Stimulated activated CD8-positive, alpha-beta memory T cell treated with anti-CD3 and anti-CD28 coated beads, Interleukin-7, amount 100 ng/mL, for 48 hours (primary cell): ENCODE measurements at regions not wholly inside any gene's neighbourhood (a gene's known extent, or its start where the extent isn't known, plus 50 kb on each side); places are given as distances from the start of the nearest gene placed in this dataset.

Experiments
- DNase-seq, 2 donors: peaks; one replicate each; pipeline ENCODE4 v3.0.0-alpha.2; 2020; ENCODE audit warnings: low read depth in 1 of 2; ENCODE audit errors: extremely low read depth in 1 of 2

DNA sequence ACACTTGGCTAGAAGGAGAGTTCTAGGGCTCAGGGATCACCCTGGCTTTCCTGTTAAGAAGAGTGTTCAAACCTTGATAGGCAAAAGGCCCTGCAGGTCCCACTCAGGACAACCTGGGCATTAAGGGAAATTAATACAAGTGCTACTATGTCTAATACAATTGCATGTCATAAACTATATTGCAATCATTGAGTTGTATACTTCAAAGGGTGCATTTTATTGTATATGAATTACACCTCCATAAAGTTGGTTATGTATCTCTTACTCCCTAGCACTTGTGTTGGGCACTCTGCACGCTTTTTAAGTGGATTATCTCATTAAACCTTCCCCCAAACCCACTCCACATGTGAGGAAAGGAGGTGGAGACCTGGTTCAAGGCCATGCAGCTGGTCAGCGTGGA, 172.1 kb upstream of the GLI2 start:
- DNase-seq: no peak

DNA sequence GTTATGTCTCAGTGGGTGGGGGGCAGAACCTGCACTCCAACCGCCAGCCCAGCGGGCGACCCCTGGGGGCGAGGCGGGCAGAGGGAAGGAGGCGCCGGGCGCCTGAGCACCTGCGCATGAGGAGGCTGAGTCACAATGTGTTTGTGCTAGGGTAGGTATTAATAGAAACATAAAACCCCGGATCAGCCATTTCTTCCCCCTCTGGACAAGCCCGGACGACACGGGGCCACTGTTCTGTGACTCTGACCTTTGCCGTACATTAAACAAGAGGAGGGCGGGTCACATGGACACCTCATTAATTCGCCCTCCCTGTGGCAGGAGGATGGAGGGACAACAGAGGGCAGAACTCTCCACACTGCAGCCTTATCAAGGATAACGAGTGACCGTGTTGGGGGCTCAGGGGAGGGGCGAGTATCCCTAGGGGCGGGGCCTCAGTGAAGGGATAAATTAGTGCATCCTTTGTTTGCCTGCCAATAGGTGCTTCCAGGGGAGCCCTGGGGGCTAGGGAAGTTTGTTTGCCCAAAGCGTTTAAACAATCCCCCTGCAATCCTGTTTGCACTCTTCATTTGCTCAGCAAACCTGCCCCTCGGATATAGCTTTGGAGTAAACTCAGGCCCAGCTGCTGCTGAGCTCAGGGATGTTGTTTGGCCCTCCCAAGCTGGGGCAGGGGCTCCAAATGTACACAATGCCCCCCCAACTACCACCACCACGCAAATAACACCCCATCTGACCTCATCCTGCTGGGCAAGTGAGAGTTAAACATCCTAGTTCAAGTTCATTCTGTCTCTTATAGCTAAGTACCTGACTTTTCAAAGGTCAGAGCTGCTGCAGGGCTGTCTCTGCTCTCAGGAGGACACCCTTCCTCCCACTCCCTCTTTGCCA, 171.2 kb upstream of the GLI2 start:
- no peak for DNase-seq

GRCh38 chr2:120565095-120565460, 170.6 kb upstream of the GLI2 start:
- no peak for DNase-seq

DNA sequence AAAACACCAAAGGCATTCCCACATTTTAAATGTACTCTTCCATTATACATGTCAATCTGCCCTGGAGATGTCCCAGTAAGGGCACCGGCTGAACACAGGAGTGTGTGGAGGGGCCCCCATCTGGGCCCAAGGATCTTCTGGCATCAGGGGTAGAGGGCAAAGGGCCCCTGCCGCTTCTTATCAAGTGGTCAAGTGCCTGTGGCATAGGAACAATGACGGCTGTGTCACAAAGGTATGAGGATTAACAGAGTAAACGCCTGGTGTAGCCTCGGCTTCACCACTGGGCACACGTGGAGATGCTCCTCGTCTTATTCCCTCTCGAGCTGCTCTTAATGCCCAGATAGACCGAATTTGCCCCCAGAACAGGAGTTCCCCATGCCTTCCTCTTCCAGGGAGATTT, 169.7 kb upstream of the GLI2 start:
- DNase-seq: no peak

- no peak for DNase-seq
Measured at GRCh38 chr2:120566331-120567035, 169.2 kb upstream of the GLI2 start.

- DNase-seq: no peak
Measured at GRCh38 chr2:120567128-120567527, 168.5 kb upstream of the GLI2 start.

DNA sequence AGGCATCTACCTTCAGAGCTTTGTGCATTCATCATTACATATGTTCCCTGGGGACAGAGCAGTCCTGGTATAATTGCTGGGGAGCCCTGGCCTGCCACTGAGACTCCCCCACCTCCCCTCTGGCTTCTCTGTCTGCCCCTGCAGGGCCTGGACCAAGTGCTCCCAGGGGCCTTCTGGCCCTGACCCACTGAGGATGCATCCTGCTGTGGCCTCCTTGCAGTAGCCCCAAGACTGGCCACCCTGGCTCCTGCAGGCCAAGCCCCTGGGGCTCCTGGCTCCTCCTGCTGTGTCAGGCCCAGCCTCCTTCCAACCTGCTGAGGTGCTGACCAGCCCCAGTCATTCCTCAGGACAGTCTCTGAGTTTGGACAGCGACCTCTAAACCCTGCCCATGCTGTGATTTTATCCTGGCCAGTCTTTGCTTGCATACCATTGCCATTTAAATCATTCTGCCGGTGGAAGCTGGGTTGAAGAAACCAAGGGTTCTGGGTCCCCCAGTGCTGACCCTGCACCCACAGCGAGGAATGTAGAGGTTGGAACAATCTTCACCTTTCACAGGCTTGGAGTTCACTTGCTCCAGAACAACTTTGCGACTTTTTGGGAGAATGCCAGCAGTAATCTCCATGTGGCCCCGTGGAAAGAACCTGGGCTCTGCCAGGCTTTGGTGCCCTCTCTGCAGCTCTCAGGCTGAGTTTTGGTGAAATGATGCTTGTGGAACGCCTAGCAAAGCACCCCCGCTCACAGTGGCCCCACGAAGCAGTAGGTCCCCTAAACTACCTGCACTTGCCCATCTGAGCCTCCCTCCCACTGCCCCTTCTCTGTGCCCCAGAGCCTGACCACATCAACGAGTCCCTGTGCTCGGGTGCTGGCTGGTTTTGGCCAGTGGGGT, 167.3 kb upstream of the GLI2 start:
- DNase-seq: no peak

GRCh38 chr2:120568975-120569268, 166.7 kb upstream of the GLI2 start:
- DNase-seq: no peak

DNA sequence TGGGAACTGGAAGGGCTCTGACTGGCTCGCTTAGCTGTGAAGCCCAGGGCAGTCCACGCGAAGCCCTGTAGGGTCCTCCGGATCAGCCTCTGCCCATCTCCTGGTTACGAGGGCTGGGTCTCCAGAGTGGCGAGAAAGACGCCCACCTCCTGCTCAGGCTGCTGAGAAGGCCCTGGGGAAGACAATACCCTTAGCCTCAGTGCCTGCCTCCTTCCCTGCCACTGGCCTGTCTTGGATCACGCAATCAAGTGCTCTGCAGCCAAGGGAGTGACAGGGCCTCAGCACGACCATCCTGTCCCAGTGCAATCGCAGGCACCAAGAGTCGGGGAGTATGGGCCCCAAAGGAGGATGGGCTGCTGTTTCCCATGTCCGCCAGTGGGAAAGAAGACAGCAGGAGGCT, 165.7 kb upstream of the GLI2 start:
- no peak for DNase-seq

GRCh38 chr2:120570546-120570945, 165.1 kb upstream of the GLI2 start:
- DNase-seq: no peak

- DNase-seq: no peak
Measured at GRCh38 chr2:120571015-120571728, 164.5 kb upstream of the GLI2 start.

DNA sequence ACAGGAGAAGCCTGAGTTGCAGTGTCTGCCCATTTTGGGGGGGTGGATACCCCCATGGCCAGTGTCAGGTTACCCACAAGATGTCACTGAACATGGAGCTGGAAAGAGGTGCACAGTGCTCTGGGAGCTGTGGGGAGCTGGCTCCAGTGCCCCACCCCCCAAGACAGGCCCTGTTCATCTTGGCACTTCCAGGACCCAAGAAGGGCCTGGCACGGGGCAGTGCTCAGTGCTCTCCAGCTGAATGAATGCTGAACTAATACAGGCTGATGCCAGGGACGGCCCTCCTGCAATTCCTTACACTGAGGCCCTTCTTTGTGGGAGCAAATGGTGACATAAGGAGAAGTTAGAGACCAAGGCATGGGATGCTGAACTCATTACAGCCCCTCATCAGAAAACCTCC, 163.4 kb upstream of the GLI2 start:
- DNase-seq: no peak

- DNase-seq: no peak
Measured at GRCh38 chr2:120574620-120575019, 161.0 kb upstream of the GLI2 start.

GRCh38 chr2:120575966-120576365, 159.7 kb upstream of the GLI2 start:
- DNase-seq: no peak

- no peak for DNase-seq
Measured at GRCh38 chr2:120576509-120577474, 158.9 kb upstream of the GLI2 start.

DNA sequence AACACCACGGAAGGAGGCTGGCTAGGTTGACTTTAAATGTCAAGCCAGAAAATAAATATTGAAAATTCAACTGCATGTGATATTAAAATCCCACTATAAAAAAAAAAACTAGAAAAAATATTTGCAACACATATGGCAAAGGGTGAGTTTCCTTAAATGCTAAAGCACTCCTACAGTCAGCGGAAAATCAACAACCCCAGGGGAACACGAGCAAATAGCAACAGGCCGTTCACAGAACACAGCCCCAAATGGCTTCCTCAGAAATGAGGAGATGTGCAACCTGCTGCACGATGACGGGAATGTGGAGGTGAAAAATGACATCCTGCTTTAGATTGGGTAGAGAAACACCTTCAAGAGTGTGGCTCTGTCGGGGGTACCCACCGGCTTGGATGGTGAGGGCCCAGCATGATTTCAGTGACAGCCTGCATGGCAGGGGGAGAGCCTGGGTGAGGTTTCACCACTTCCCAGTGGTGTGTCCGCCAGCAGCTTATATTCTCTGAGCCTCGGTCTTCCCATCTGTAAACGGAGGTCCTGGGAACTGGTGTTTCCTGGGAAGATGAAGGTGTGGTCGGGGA, 157.9 kb upstream of the GLI2 start:
- no peak for DNase-seq

- DNase-seq: no peak
Measured at GRCh38 chr2:120578576-120579352, 156.9 kb upstream of the GLI2 start.

DNA sequence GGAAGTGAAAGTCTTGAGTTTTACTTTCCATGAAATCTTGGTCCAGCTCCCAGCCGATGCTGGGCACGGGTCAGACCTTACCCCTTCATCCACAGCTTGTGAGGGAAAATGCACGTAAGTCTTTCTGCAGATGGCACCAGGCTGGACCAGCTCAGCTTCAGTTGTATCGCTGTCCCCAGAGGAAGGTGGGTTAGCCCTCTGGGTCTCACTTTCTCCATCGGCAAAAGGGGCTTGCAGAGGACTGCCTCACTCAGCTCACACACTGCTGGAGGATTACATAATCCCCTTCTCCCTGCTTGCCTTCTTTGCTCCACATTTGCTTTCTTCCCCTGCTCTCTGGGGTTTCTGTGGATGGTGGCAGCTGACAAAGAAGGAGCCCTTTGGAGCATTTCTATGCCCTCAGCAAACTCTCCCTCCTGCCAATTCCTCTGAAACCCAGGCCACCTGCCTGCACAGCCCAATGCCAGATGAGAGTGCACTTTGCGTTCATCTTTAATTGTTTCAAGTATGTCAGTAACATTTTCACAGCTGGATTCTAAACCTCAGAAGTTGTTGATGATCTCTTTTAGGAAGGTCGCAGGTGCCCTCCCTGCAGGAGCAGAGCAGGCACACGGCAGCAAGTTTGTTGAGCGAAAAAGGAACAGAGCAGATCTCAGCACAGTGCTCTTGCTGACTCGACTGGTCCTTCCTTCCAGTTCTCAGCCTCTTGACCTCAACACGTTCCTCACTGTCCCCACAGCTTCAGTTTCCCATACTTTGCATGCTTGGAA, 155.6 kb upstream of the GLI2 start:
- no peak for DNase-seq
